Thyroid gland (tissue), 4 donors: ENCODE measurements at regions not wholly inside any gene's neighbourhood (a gene's known extent, or its start where the extent isn't known, plus 50 kb on each side); places are given as distances from the start of the nearest gene placed in this dataset.

Experiments used
- POLR2A ChIP-seq, 2 donors: fragments of 450-650 bp; IDR thresholded peaks; one replicate each; pipeline ENCODE4 v1.6.1; 2017; ENCODE audit warnings: antibody characterized with exemption in 2 of 2, mild to moderate bottlenecking in 2 of 2, moderate library complexity in 1 of 2
- TF ChIP-seq, protein P1 (sequence below), 6 experiments: fragments of 200-600 bp in 3 of 6; fragments of 450-650 bp in 3 of 6; sonication (generic) in 3 of 6; IDR thresholded peaks; one replicate each; pipeline ENCODE4 v1.5.1; 2016 to 2019; ENCODE audit warnings: antibody characterized with exemption in 6 of 6, mild to moderate bottlenecking in 2 of 6, inconsistent platforms in 1 of 6, moderate library complexity in 1 of 6

DNA sequence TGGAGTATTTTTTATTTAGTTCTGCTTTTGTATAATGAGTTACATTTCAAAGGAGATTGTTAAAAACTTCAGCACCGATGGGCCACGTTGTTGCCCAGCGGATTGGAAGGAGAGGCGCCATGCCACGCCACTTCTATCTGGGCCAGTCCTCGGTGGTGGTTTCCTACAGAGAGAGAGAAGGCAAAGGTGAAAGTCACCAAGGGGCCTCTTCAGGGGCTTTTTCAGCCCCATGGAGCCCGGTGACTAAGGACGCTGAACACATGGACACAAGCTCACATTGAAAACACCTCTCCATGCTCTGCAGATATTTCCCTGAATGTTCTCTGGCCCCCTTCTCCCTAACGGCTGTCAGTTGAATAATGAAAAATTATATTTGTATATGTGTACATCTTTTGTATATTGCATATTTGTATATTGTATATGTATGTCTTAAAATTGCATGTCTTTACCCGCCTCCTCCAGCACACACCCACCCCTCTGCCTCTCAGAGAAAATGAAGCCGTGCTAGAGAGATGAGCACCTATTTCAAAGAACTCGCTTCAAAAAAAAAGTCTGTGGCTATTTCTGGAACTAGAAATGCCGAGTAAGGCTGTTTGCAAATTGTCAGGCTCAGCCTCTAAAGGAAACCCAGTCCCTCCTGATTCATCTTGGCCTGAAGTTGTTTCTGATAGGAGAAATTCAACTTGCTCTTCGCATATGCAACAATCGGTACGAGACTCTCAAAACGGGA is 91.9 kb upstream of the CDH4 start:
- TF ChIP-seq, protein P1, sequence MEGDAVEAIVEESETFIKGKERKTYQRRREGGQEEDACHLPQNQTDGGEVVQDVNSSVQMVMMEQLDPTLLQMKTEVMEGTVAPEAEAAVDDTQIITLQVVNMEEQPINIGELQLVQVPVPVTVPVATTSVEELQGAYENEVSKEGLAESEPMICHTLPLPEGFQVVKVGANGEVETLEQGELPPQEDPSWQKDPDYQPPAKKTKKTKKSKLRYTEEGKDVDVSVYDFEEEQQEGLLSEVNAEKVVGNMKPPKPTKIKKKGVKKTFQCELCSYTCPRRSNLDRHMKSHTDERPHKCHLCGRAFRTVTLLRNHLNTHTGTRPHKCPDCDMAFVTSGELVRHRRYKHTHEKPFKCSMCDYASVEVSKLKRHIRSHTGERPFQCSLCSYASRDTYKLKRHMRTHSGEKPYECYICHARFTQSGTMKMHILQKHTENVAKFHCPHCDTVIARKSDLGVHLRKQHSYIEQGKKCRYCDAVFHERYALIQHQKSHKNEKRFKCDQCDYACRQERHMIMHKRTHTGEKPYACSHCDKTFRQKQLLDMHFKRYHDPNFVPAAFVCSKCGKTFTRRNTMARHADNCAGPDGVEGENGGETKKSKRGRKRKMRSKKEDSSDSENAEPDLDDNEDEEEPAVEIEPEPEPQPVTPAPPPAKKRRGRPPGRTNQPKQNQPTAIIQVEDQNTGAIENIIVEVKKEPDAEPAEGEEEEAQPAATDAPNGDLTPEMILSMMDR (IDR thresholded peaks at IDR 0.05): no peak
- no peak for TF ChIP-seq POLR2A (IDR thresholded peaks at IDR 0.05)
